GM23338 (cell line): ENCODE measurements at regions not wholly inside any gene's neighbourhood (a gene's known extent, or its start where the extent isn't known, plus 50 kb on each side); places are given as distances from the start of the nearest gene placed in this dataset.

Source experiments
- CREB1 ChIP-seq: fragments of 250-450 bp; sonication (Bioruptor Pico); IDR thresholded peaks from 2 replicates; pipeline ENCODE4 v1.5.0; 2020; ENCODE audit warnings: low read depth, mild to moderate bottlenecking, moderate library complexity
- EZH2phosphoT487 ChIP-seq: fragments of 200-600 bp; sonication (generic); IDR thresholded peaks from one replicate; pipeline ENCODE4 v1.8.1; 2018; ENCODE audit warnings: antibody characterized with exemption; ENCODE audit not compliant: unreplicated experiment
- JUNB ChIP-seq: IDR thresholded peaks from one replicate; pipeline ENCODE4 v1.6.1; 2016; ENCODE audit warnings: antibody characterized with exemption; ENCODE audit not compliant: unreplicated experiment
- NANOG ChIP-seq: IDR thresholded peaks from 2 replicates; pipeline ENCODE4 v1.6.1; 2016; ENCODE audit warnings: antibody characterized with exemption, borderline replicate concordance
- REST ChIP-seq: IDR thresholded peaks from one replicate; pipeline ENCODE4 v1.6.1; 2018; ENCODE audit warnings: antibody characterized with exemption; ENCODE audit not compliant: unreplicated experiment
- STAT1 ChIP-seq: IDR thresholded peaks from one replicate; pipeline ENCODE4 v1.6.1; 2016; ENCODE audit warnings: antibody characterized with exemption; ENCODE audit not compliant: unreplicated experiment
- ZNF114 ChIP-seq: fragments of 250-450 bp; sonication (Bioruptor Pico); IDR thresholded peaks from 2 replicates; pipeline ENCODE4 v1.5.0; 2020; ENCODE audit warnings: mild to moderate bottlenecking, moderate library complexity
- ZNF331 ChIP-seq: fragments of 250-450 bp; sonication (Bioruptor Pico); IDR thresholded peaks from 2 replicates; pipeline ENCODE4 v1.5.0; 2020; ENCODE audit warnings: low read depth, mild to moderate bottlenecking, moderate library complexity
- ZNF462 ChIP-seq: fragments of 250-450 bp; sonication (Bioruptor Pico); IDR thresholded peaks from 2 replicates; pipeline ENCODE4 v1.5.0; 2020; ENCODE audit warnings: mild to moderate bottlenecking, moderate library complexity

- TF ChIP-seq ZNF462 (CRISPR knock-in tag) (no peak), EZH2phosphoT487 (no peak), REST (no peak), ZNF114 (no peak), STAT1 (no peak), ZNF331 (CRISPR knock-in tag) (no peak), JUNB (no peak), NANOG (no peak), CREB1 (CRISPR knock-in tag) (no peak)
Measured at GRCh38 chr5:35306716-35307365, 76.6 kb upstream of the PRLR start (continued).
